GM19372 (cell line): ENCODE measurements at regions not wholly inside any gene's neighbourhood (a gene's known extent, or its start where the extent isn't known, plus 50 kb on each side); places are given as distances from the start of the nearest gene placed in this dataset.

Source experiments
- ATAC-seq: cut with Tn5 transposase; IDR thresholded peaks from one replicate; pipeline ENCODE4 v1.9.1; 2021; ENCODE audit warnings: mild to moderate bottlenecking, low read depth, moderate library complexity; ENCODE audit not compliant: unreplicated experiment

GRCh38 chr16:73852561-73852960 is 444.1 kb upstream of the PSMD7 start:
- ATAC-seq: no peak

- ATAC-seq: no peak
Observed at GRCh38 chr16:73848993-73849392, 447.6 kb upstream of the PSMD7 start.

- no peak for ATAC-seq
Observed at GRCh38 chr16:73847090-73847489, 449.5 kb upstream of the PSMD7 start.

GRCh38 chr16:73846356-73846755 is 450.3 kb upstream of the PSMD7 start:
- ATAC-seq: no peak

GRCh38 chr16:73846007-73846330 is 450.6 kb upstream of the PSMD7 start:
- ATAC-seq: no peak

- no peak for ATAC-seq
Observed at GRCh38 chr16:73845238-73846006, 451.2 kb upstream of the PSMD7 start.

GRCh38 chr16:73840728-73841127 is 455.9 kb upstream of the PSMD7 start:
- no peak for ATAC-seq

- no peak for ATAC-seq
Observed at GRCh38 chr16:73831220-73831619, 465.4 kb upstream of the PSMD7 start.

GRCh38 chr16:73823205-73823849 is 473.3 kb upstream of the PSMD7 start:
- no peak for ATAC-seq

- no peak for ATAC-seq
Observed at GRCh38 chr16:73817526-73818324, 478.9 kb upstream of the PSMD7 start.

GRCh38 chr16:73813527-73813926 is 483.1 kb upstream of the PSMD7 start:
- no peak for ATAC-seq

GRCh38 chr16:73804456-73804855 is 492.2 kb upstream of the PSMD7 start:
- ATAC-seq: no peak

GRCh38 chr16:73798471-73798870 is 498.1 kb upstream of the PSMD7 start:
- no peak for ATAC-seq

- no peak for ATAC-seq
Observed at GRCh38 chr16:73797115-73797514, 499.5 kb upstream of the PSMD7 start.

GRCh38 chr16:73796241-73796640 is 500.4 kb upstream of the PSMD7 start:
- ATAC-seq: no peak

- ATAC-seq: no peak
Observed at GRCh38 chr16:73794994-73795393, 501.6 kb upstream of the PSMD7 start.

GRCh38 chr16:73793871-73794437 is 502.7 kb upstream of the PSMD7 start:
- no peak for ATAC-seq

GRCh38 chr16:73793260-73793659 is 503.4 kb upstream of the PSMD7 start:
- no peak for ATAC-seq

- no peak for ATAC-seq
Observed at GRCh38 chr16:73792199-73793020, 504.2 kb upstream of the PSMD7 start.

GRCh38 chr16:73781297-73781696 is 515.3 kb upstream of the PSMD7 start:
- no peak for ATAC-seq
